GM19324 (cell line): ENCODE measurements at regions not wholly inside any gene's neighbourhood (a gene's known extent, or its start where the extent isn't known, plus 50 kb on each side); places are given as distances from the start of the nearest gene placed in this dataset.

Source experiments
- ATAC-seq: cut with Tn5 transposase; IDR thresholded peaks from one replicate; pipeline ENCODE4 v1.9.1; 2021; ENCODE audit warnings: mild to moderate bottlenecking, moderate library complexity; ENCODE audit not compliant: unreplicated experiment, low FRiP score

DNA sequence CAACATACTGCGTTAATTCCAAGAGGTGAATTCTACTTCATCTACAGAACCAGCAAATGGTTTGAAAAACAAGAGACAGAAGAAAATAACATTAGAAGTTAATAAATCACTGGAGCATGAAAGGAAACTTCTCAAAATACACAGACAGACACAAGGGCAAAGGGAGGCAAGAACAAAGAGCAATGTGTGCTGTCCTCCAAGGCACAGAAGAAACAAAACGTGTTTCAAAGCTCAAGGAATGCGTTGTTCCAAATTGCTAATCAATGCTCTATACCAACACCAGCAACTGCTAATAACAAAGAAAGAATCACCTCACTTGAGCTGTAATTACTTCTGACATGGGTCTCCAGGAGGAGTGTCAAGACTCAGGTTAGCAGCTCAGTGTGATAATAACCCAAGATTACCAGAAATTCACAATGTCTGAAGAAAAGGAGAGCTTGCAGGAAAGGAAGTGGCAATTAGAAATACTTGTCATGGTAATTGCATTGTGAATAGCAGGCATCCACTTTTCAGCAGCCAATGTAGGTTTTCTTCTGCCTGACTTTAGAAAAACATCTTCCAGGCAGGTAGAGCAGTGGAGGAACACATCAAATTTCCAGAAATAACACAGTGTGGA lies 175.4 kb downstream of the SEC16B start:
- ATAC-seq, result peak; percentile 49

GRCh38 chr1:177793900-177794299 lies 176.0 kb downstream of the SEC16B start:
- no peak for ATAC-seq

GRCh38 chr1:177790566-177790965 lies 179.3 kb downstream of the SEC16B start:
- ATAC-seq, result no peak

DNA sequence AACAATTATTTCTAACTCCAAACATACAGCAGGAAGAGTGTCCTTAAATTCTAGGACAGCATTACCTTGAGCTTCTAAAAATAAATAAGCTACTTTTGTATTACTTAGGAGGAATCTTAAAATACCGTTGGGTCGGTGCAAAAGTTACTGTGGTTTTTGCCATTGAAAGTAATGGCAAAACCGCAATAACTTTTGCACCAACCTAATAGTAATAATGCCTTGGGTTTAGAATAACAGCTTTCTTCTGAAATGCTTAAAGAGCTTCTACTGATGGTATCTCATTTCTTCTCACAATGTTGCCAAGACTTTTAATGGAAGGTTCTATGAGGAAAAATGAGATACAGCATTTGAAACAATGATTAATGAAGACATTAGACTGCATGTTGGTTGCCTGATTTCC lies 179.9 kb downstream of the SEC16B start:
- no peak for ATAC-seq

- ATAC-seq, result no peak
These were observed 183.6 kb downstream of the SEC16B start for GRCh38 chr1:177786176-177786745.

DNA sequence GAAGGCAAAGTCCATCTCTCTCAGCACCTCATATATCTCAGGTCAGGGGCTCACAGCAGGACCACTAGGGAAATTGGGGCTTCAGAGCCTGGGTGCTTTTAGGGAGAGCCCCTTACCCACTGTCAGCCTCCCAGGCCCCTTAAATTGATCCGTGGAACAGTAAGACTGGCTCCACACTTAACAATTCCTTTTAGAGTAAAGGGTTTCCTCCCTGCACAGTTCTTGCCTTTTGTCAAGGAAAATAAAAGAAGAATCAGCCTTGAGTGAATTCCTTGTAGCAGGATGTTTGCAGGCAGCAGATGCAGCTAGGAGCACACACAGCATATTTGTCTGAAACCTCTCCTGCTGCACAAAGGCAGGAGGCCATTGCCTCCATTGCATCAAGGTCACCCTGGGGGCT lies 184.9 kb downstream of the SEC16B start:
- ATAC-seq, result no peak

GRCh38 chr1:177784409-177784808 lies 185.4 kb downstream of the SEC16B start:
- ATAC-seq, result no peak

- ATAC-seq, result no peak
These were observed 186.8 kb downstream of the SEC16B start for GRCh38 chr1:177783051-177783450.

GRCh38 chr1:177780096-177780700 lies 189.7 kb downstream of the SEC16B start:
- no peak for ATAC-seq

GRCh38 chr1:177779166-177779965 lies 190.5 kb downstream of the SEC16B start:
- no peak for ATAC-seq

DNA sequence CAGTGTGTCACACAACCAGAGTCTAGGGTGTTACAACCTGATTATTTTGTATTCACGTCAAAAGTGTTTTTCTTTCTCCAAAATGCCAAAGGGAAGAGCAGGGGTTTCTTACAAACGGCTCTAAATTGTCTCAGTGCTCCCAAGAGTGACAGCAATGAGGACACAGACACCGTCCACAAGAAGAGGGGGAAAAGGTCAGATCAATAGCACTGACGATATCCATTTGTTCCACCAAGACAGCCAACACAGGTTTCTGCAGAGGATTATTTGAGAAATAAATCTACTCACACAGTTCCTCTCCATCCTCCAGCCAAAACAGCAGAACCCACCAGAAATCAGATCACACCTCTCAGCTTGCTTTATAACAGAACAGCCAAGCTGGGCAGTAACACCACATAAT lies 193.9 kb downstream of the SEC16B start:
- ATAC-seq, result no peak

GRCh38 chr1:177772386-177772960 lies 197.4 kb downstream of the SEC16B start:
- ATAC-seq, result no peak

GRCh38 chr1:177771688-177772087 lies 198.2 kb downstream of the SEC16B start:
- no peak for ATAC-seq

- no peak for ATAC-seq
These were observed 199.8 kb downstream of the SEC16B start for GRCh38 chr1:177770096-177770495.

DNA sequence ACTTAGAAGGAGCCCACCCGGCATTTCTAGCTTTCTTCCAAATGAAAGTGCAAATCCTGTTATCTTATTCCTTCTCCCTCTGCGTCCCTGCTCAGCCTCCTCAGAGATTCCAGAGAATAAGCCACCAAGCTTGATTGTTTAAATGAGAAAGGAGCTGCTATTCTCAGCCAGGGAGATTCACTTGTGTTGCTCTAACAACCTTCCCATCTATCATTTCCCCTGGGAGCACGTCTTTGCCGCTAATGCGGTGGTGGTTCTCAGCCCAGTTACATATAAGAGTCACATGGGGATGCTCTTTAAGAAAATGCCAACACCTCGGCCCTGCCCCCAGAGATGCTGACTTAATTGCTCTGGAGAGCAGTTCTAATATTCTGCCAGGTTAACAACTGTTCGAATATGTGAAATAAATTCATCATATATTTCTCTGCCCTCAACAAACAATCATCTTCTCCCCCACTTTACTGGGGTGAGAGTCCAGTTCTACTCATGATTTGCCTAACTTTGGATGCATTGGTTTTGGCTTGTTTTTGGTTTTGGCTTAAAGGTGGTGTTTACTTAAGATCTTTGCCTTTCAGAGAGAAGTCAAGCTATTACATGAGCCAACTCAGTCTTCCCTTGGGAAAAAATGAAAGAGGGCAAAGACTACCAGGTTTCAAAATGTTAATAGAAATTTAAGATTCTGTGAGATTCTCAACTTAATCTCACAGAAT lies 213.9 kb downstream of the SEC16B start:
- ATAC-seq, result no peak

DNA sequence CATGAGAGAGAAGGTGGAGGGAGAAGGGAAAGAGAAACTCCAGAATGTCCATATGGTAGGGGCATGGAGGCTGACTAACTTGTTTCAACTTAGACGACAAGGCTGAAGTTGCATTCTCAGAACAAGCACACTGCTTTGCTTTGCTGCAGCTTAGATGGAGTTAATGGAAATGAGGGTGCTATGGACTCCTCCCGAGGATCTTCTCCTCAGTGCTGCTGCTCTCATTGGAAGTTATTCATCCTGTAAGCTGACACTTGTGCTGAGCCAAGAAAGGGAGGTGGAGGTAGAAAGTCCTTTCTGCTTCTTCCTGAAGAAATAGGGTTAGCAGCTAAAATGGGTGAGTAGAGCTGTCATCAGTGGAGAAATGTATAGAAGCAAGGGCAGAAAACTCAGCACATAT lies 215.3 kb downstream of the SEC16B start:
- ATAC-seq, result no peak

DNA sequence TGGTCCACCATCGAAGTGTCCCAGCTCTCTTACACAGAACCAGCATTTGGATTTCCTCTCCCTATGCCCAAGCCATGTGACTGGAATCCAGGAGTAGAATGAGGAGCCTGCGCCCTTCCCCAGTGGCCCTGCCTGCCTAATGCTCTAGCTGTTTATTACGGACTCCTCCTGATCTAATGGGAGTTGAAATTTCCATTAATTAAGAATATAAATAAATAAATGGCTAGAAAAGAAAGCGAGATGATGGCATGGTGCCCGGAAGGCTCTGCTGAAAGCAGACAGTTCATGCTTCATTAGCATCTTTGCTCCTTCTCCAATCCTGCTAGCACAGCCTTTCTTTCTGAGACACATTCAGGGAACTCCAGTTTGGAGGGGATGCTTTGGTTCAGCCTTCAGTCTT lies 216.2 kb downstream of the SEC16B start:
- no peak for ATAC-seq

- ATAC-seq, result no peak
These were observed 221.6 kb downstream of the SEC16B start for GRCh38 chr1:177748080-177748801.

GRCh38 chr1:177746155-177746554 lies 223.7 kb downstream of the SEC16B start:
- ATAC-seq, result no peak

DNA sequence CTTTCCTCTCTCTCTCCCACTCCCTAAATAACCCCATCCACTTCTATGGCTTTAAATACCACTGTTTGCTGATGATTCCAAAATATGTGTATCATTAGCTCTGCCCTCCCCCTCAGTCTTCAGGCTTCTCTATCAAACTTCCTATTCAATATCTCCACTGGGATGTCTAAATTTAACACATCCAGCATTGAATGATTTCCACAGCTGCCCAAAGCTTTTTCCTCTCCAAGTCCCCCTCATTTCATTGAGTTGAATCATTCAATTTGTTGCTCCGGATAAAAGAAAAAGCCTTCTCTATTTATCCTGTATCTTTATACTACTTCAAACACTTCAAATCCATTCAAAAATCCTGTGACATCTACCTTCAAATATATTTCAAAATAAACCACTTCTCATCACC lies 225.0 kb downstream of the SEC16B start:
- ATAC-seq, result no peak
